ENCODE measurements at regions not wholly inside any gene's neighbourhood (a gene's known extent, or its start where the extent isn't known, plus 50 kb on each side); places are given as distances from the start of the nearest gene placed in this dataset.

GRCh38 chr4:38205261-38205660 is 245.1 kb downstream of the PTTG2 start:
- TF ChIP-seq POLR2A (IDR thresholded peaks at IDR 0.05) (no peak), CTCF (IDR thresholded peaks at IDR 0.05) (no peak)
- H3K27ac ChIP-seq, result no peak overlapping the region
- DNase-seq, result no peak
- H3K27me3 ChIP-seq, result no peaks in the 10 kb centered on the region
- H3K36me3 ChIP-seq, result no peaks in the 10 kb centered on the region
- H3K9me3 ChIP-seq, result no peaks in the 10 kb centered on the region
- H3K4me1 ChIP-seq, result no peaks in the 10 kb centered on the region
- no peak overlapping the region for H3K4me3 ChIP-seq

- Histone ChIP-seq H3K4me3 (no peak overlapping the region), H3K9me3 (no peaks in the 10 kb centered on the region), H3K27ac (no peak overlapping the region), H3K4me1 (peaks cover 0 to 5% (median 0%) of the 10 kb centered on the region in 4 donors), H3K27me3 (no peaks in the 10 kb centered on the region), H3K36me3 (no peaks in the 10 kb centered on the region)
- TF ChIP-seq POLR2A (IDR thresholded peaks at IDR 0.05) (no peak), CTCF (IDR thresholded peaks at IDR 0.05) (no peak)
- DNase-seq, result no peak
Observed at GRCh38 chr4:38207110-38207457, 246.9 kb downstream of the PTTG2 start.

- no peak for DNase-seq
Observed at GRCh38 chr4:38209654-38210053, 249.5 kb downstream of the PTTG2 start.

GRCh38 chr4:38210396-38211114 is 250.4 kb downstream of the PTTG2 start:
- TF ChIP-seq CTCF (IDR thresholded peaks at IDR 0.05) (no peak), POLR2A (IDR thresholded peaks at IDR 0.05) (no peak)
- Histone ChIP-seq H3K4me1 (peaks cover 0 to 5% (median 0%) of the 10 kb centered on the region in 4 donors), H3K4me3 (no peak overlapping the region), H3K27ac (peak overlapping the region in 1 of 4 donors; percentile 10), H3K9me3 (no peaks in the 10 kb centered on the region), H3K36me3 (no peaks in the 10 kb centered on the region), H3K27me3 (no peaks in the 10 kb centered on the region)
- DNase-seq, result no peak

More at GRCh38 chr4:38209654-38210053, 249.5 kb downstream of the PTTG2 start:
- peaks cover 0 to 5% (median 0%) of the 10 kb centered on the region in 4 donors for H3K4me1 ChIP-seq
- no peak overlapping the region for H3K27ac ChIP-seq
- no peaks in the 10 kb centered on the region for H3K27me3 ChIP-seq
- TF ChIP-seq POLR2A (IDR thresholded peaks at IDR 0.05), result no peak
- TF ChIP-seq CTCF (IDR thresholded peaks at IDR 0.05), result no peak
- H3K4me3 ChIP-seq, result no peak overlapping the region
- no peaks in the 10 kb centered on the region for H3K9me3 ChIP-seq
- no peaks in the 10 kb centered on the region for H3K36me3 ChIP-seq

- no peak overlapping the region for H3K4me3 ChIP-seq
- H3K27ac ChIP-seq, result peak overlapping the region in 2 of 4 donors; percentile 14 to 27
- TF ChIP-seq CTCF (IDR thresholded peaks at IDR 0.05) (no peak), POLR2A (IDR thresholded peaks at IDR 0.05) (no peak)
- DNase-seq, result no peak
- H3K36me3 ChIP-seq, result no peaks in the 10 kb centered on the region
- no peaks in the 10 kb centered on the region for H3K27me3 ChIP-seq
- H3K4me1 ChIP-seq, result peaks cover 0 to 5% (median 0%) of the 10 kb centered on the region in 4 donors
- no peaks in the 10 kb centered on the region for H3K9me3 ChIP-seq
Observed at GRCh38 chr4:38211885-38212284, 251.7 kb downstream of the PTTG2 start.

Measured in Peyer's patch (tissue), 4 donors.